B cell (primary cell): ENCODE measurements at regions not wholly inside any gene's neighbourhood (a gene's known extent, or its start where the extent isn't known, plus 50 kb on each side); places are given as distances from the start of the nearest gene placed in this dataset.

Source experiments
- CTCF ChIP-seq: fragments of 200-600 bp; IDR thresholded peaks from one replicate; pipeline ENCODE4 v1.8.0; 2022; ENCODE audit warnings: antibody characterized with exemption, mild to moderate bottlenecking
- EZH2 ChIP-seq: IDR thresholded peaks from 2 replicates; pipeline ENCODE4 v1.6.1; 2012; ENCODE audit warnings: borderline replicate concordance, low read depth, mild to moderate bottlenecking, moderate library complexity, low read length; ENCODE audit not compliant: insufficient read depth, poor library complexity, severe bottlenecking

- TF ChIP-seq CTCF (no peak), EZH2 (no peak)
Measured at GRCh38 chr18:67980241-67980640, 463.7 kb upstream of the DSEL start.
